H1 (cell line): ENCODE measurements at regions not wholly inside any gene's neighbourhood (a gene's known extent, or its start where the extent isn't known, plus 50 kb on each side); places are given as distances from the start of the nearest gene placed in this dataset.

Experiments used
- CTCF ChIA-PET: fragments of 300-600 bp; sonication (Branson Sonifier 250); formaldehyde crosslinking; loops from one replicate; lab custom pipeline; 2021; ENCODE audit not compliant: partially characterized antibody; lab: Charles Lee
- POLR2A ChIA-PET: fragments of 300-600 bp; sonication (Branson Sonifier 250); formaldehyde crosslinking; loops from one replicate; lab custom pipeline; 2021; ENCODE audit warnings: inconsistent platforms; ENCODE audit not compliant: partially characterized antibody; lab: Charles Lee
- DNase-seq, 2 experiments: peaks; one replicate each; pipeline versions ENCODE4 v3.0.0 to v3.0.0-alpha.2; 2010 to 2022; ENCODE audit warnings: low spot score in 2 of 2, low read depth in 1 of 2, mixed read lengths in 1 of 2
- FAIRE-seq: peaks from 2 replicates; lab custom pipeline; 2011; peaks lifted over from hg19 to GRCh38; lab: Jason Lieb, UNC
- H2AFZ ChIP-seq: 2 replicates; pipeline ENCODE4 v1.8.1; 2012; ENCODE audit warnings: low read length, inconsistent platforms
- H2AK5ac ChIP-seq: 2 replicates; pipeline ENCODE4 v1.6.1; 2013; ENCODE audit warnings: low read depth, low read length
- H2BK120ac ChIP-seq: replicated peaks from 2 replicates; pipeline ENCODE3; 2013; ENCODE audit warnings: low read depth, low read length, inconsistent platforms
- H2BK12ac ChIP-seq: 2 replicates; pipeline ENCODE4 v1.6.1; 2013; ENCODE audit warnings: low read depth, low read length
- H2BK15ac ChIP-seq: 2 replicates; pipeline ENCODE4 v1.6.1; 2013; ENCODE audit warnings: low read length
- H2BK20ac ChIP-seq: 2 replicates; pipeline ENCODE4 v1.6.1; 2013; ENCODE audit warnings: low read length
- H2BK5ac ChIP-seq: 2 replicates; pipeline ENCODE4 v1.6.1; 2013; ENCODE audit warnings: low read depth, low read length
- H3K14ac ChIP-seq: 2 replicates; pipeline ENCODE4 v1.6.1; 2013; ENCODE audit warnings: inconsistent platforms; ENCODE audit not compliant: insufficient read length
- H3K18ac ChIP-seq: 2 replicates; pipeline ENCODE4 v1.6.1; 2013; ENCODE audit warnings: low read length; ENCODE audit errors: extremely low read depth
- H3K23ac ChIP-seq: 2 replicates; pipeline ENCODE4 v1.6.1; 2013; ENCODE audit warnings: inconsistent platforms; ENCODE audit not compliant: insufficient read length
- H3K23me2 ChIP-seq: 2 replicates; pipeline ENCODE4 v1.6.1; 2013; ENCODE audit warnings: low read depth, low read length
- H3K27ac ChIP-seq: 2 replicates; pipeline ENCODE4 v1.6.1; 2011; ENCODE audit warnings: low read depth, low read length, inconsistent platforms
- H3K27me3 ChIP-seq, 4 experiments: replicated peaks in 1 of 4; 1 replicate in 1 of 4; 2 replicates in 3 of 4; pipeline versions ENCODE4 v1.6.1 to v1.8.1; 2011 to 2013; ENCODE audit warnings: low read length in 3 of 4, mild to moderate bottlenecking in 3 of 4, inconsistent platforms in 2 of 4, mixed read lengths in 2 of 4, moderate library complexity in 1 of 4; ENCODE audit not compliant: control insufficient read depth in 3 of 4, insufficient read depth in 3 of 4; ENCODE audit errors: extremely low read depth in 1 of 4
- H3K36me3 ChIP-seq, 4 experiments: 2 replicates each; pipeline versions ENCODE4 v1.6.1 to v1.8.1; 2011 to 2013; ENCODE audit warnings: mild to moderate bottlenecking in 4 of 4, low read length in 3 of 4, moderate library complexity in 2 of 4, control low read depth in 1 of 4, inconsistent platforms in 1 of 4; ENCODE audit not compliant: insufficient read depth in 4 of 4, control insufficient read depth in 2 of 4
- H3K4ac ChIP-seq: replicated peaks from 2 replicates; pipeline ENCODE3; 2013; ENCODE audit warnings: low read length, low read depth, mixed read lengths, inconsistent platforms; ENCODE audit not compliant: insufficient read length
- H3K4me1 ChIP-seq, 4 experiments: replicated peaks in 1 of 4; 1 replicate in 1 of 4; 2 replicates in 3 of 4; pipeline versions ENCODE4 v1.6.1 to v1.8.1; 2011 to 2013; ENCODE audit warnings: low read length in 3 of 4, inconsistent platforms in 2 of 4, mixed read lengths in 1 of 4; ENCODE audit not compliant: insufficient read depth in 4 of 4, control insufficient read depth in 3 of 4
- H3K4me2 ChIP-seq, 2 experiments: 2 replicates each; pipeline versions ENCODE4 v1.6.1 to v1.8.1; 2011 to 2013; ENCODE audit warnings: low read depth in 2 of 2, low read length in 2 of 2, control low read depth in 1 of 2, inconsistent platforms in 1 of 2, mild to moderate bottlenecking in 1 of 2; ENCODE audit not compliant: insufficient read depth in 1 of 2
- H3K4me3 ChIP-seq, 4 experiments: fragments of 200-600, 300-600 bp in 1 of 4; sonication (generic), shearing (Covaris generic), sonication (Bioruptor Twin) in 1 of 4; 2 replicates each; pipeline versions ENCODE4 v1.5.1 to v1.8.1; 2011 to 2016; ENCODE audit warnings: low read length in 4 of 4, low read depth in 3 of 4, control low read depth in 2 of 4, inconsistent platforms in 2 of 4, mild to moderate bottlenecking in 2 of 4, mixed read lengths in 1 of 4, moderate library complexity in 1 of 4; ENCODE audit not compliant: insufficient read depth in 2 of 4; ENCODE audit errors: extremely low read depth in 1 of 4
- H3K56ac ChIP-seq: replicated peaks from 2 replicates; pipeline ENCODE3; 2013; ENCODE audit warnings: low read depth, mild to moderate bottlenecking, mixed read lengths, low read length, inconsistent platforms; ENCODE audit not compliant: insufficient read length
- H3K79me1 ChIP-seq: 2 replicates; pipeline ENCODE4 v1.6.1; 2013; ENCODE audit warnings: low read depth, low read length, control low read depth
- H3K79me2 ChIP-seq, 2 experiments: 2 replicates each; pipeline versions ENCODE4 v1.6.1 to v1.8.1; 2012 to 2013; ENCODE audit warnings: low read length in 2 of 2, mild to moderate bottlenecking in 2 of 2, inconsistent platforms in 1 of 2; ENCODE audit not compliant: insufficient read depth in 2 of 2, control insufficient read depth in 1 of 2
- H3K9ac ChIP-seq, 4 experiments: replicated peaks in 1 of 4; 1 replicate in 1 of 4; 2 replicates in 3 of 4; pipeline versions ENCODE4 v1.6.1 to v1.8.1; 2011 to 2013; ENCODE audit warnings: low read depth in 3 of 4, low read length in 3 of 4, control low read depth in 2 of 4, mild to moderate bottlenecking in 2 of 4, moderate library complexity in 2 of 4, inconsistent platforms in 1 of 4; ENCODE audit errors: extremely low read depth in 1 of 4
- H3K9me3 ChIP-seq, 2 experiments: 2 replicates each; pipeline versions ENCODE4 v1.6.1 to v1.8.1; 2012 to 2013; ENCODE audit warnings: mild to moderate bottlenecking in 2 of 2, moderate library complexity in 2 of 2, control low read depth in 1 of 2, inconsistent platforms in 1 of 2, low read depth in 1 of 2, low read length in 1 of 2, mixed read lengths in 1 of 2; ENCODE audit not compliant: insufficient read depth in 2 of 2
- H4K20me1 ChIP-seq, 2 experiments: replicated peaks in 1 of 2; 2 replicates each; pipeline versions ENCODE3 to v1.8.1; 2011 to 2013; ENCODE audit warnings: inconsistent platforms in 2 of 2, low read length in 2 of 2, mild to moderate bottlenecking in 1 of 2; ENCODE audit not compliant: insufficient read depth in 2 of 2, control insufficient read depth in 1 of 2
- H4K5ac ChIP-seq: 2 replicates; pipeline ENCODE4 v1.6.1; 2013; ENCODE audit warnings: low read length, low read depth, mixed read lengths, inconsistent platforms; ENCODE audit not compliant: insufficient read length
- H4K8ac ChIP-seq: 2 replicates; pipeline ENCODE4 v1.8.0; 2013; ENCODE audit warnings: mild to moderate bottlenecking, moderate library complexity, low read length, inconsistent platforms; ENCODE audit not compliant: insufficient read depth; ENCODE audit errors: extremely low read depth
- H4K91ac ChIP-seq: replicated peaks from 2 replicates; pipeline ENCODE3; 2013; ENCODE audit warnings: low read length, mixed read lengths, inconsistent platforms; ENCODE audit not compliant: insufficient read length
- ATF2 ChIP-seq: IDR thresholded peaks from 2 replicates; pipeline ENCODE4 v1.6.1; 2012; ENCODE audit warnings: low read length, inconsistent platforms
- PHF8 ChIP-seq: fragments of 200-600 bp; sonication (generic); conservative IDR thresholded peaks from 2 replicates; pipeline ENCODE4 v1.7.1; 2012; ENCODE audit warnings: low read depth, mild to moderate bottlenecking, inconsistent platforms, low read length, moderate library complexity
- RBBP5 ChIP-seq: IDR thresholded peaks from 2 replicates; pipeline ENCODE4 v1.7.1; 2012; ENCODE audit warnings: low read depth, mild to moderate bottlenecking, inconsistent platforms, low read length, moderate library complexity, borderline replicate concordance
- SIX5 ChIP-seq: IDR thresholded peaks from 2 replicates; pipeline ENCODE4 v1.6.1; 2011; ENCODE audit warnings: mild to moderate bottlenecking, low read depth, low read length
- TCF12 ChIP-seq: IDR thresholded peaks from 2 replicates; pipeline ENCODE4 v1.6.1; 2011; ENCODE audit warnings: low read depth, mild to moderate bottlenecking, low read length
- WGBS, 2 experiments: shearing (Covaris generic) in 1 of 2; methylation state at CpG; one replicate each; pipeline versions ENCODE4 v1.1.6 to v1.1.7; 2013 to 2015; ENCODE audit warnings: low lambda C conversion rate in 2 of 2, mixed read lengths in 2 of 2, inconsistent platforms in 1 of 2, low coverage in 1 of 2, missing lambda C conversion rate in 1 of 2; ENCODE audit not compliant: insufficient replicate concordance in 2 of 2, insufficient coverage in 1 of 2, insufficient read length in 1 of 2; ENCODE audit errors: extremely low coverage in 1 of 2, missing lambda C conversion rate in 1 of 2; 5-methylcytosine and 5-hydroxymethylcytosine counted together

- Histone ChIP-seq H3K9me3 (no peaks in the 10 kb centered on the region), H2BK5ac (no peak overlapping the region), H3K14ac (no peak overlapping the region), H3K4me1 (peaks cover 0 to 9% (median 6%) of the 10 kb centered on the region in 4 experiments; a peak in 4 of 7 replicates), H3K4me2 (no peak overlapping the region), H4K5ac (no peak overlapping the region), H2AFZ (no peak overlapping the region), H4K20me1 (no peaks in the 10 kb centered on the region), H2BK20ac (no peak overlapping the region), H3K27me3 (no peaks in the 10 kb centered on the region), H2BK15ac (no peak overlapping the region), H3K36me3 (no peaks in the 10 kb centered on the region), H4K91ac (no peak overlapping the region), H3K27ac (no peak overlapping the region), H3K79me1 (no peaks in the 10 kb centered on the region), H3K18ac (no peak overlapping the region), H3K79me2 (no peaks in the 10 kb centered on the region), H3K4ac (no peak overlapping the region), H2BK120ac (no peak overlapping the region), H3K23me2 (no peaks in the 10 kb centered on the region), H2AK5ac (no peak overlapping the region), H3K9ac (no peak overlapping the region), H3K56ac (no peak overlapping the region), H4K8ac (no peak overlapping the region), H3K4me3 (no peak overlapping the region), H3K23ac (no peak overlapping the region), H2BK12ac (no peak overlapping the region)
- FAIRE-seq (peak; percentile 19), DNase-seq (no peak)
- TF ChIP-seq RBBP5 (no peak), SIX5 (no peak), TCF12 (no peak), ATF2 (no peak), PHF8 (no peak)
- CTCF ChIA-PET: interaction anchor here (0.5 to 8.0 kb wide), 19 partner anchors 12 to 453 kb away, joined by 3 to 57 read pairs (median 4); no protein-coding TSS in a partner anchor
- 89% methylated on average over 2 of the region's 2 CpGs; no CpG with 5 or more reads in 1 of the 2 experiments for WGBS, 2 experiments
- POLR2A ChIA-PET: interaction anchor here (0.8 to 1.4 kb wide), 2 partner anchors 13 to 15 kb away, joined by 4 read pairs; no protein-coding TSS in a partner anchor
These were observed 129.5 kb upstream of the CDK1 start for GRCh38 chr10:60648761-60649160.
